ENCODE measurements at regions not wholly inside any gene's neighbourhood (a gene's known extent, or its start where the extent isn't known, plus 50 kb on each side); places are given as distances from the start of the nearest gene placed in this dataset.
"Not testable (repeated sequence)": the region's sequence is repeated elsewhere in the genome, so short reads cannot be mapped to it uniquely, and the experiment has no call there.

DNA sequence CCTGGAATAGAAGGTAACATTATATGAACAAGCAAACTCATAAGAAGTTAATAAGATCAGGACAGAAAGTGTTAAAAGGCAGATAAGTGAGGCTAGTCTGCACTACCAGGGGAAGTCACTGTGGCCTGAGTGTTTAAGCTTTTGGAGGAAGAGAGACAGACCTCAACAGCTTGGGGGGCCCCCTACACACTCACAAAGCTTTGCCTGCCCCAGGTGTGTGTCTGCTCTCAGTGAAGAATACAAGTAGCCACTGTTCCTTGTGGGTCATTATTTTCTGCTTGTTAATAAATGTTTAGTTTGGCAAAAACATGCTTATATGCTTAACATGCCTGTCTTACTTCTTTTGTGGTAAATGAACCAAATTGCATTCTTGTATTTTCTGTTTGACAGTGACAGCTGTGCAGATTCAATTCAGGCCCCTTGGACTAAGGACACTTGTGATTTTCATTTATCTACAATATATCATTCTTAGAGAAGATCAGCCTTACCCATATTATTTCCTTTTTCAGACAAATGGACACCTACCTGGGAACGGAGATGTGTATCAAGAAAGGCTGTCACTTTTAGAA, 50.7 kb upstream of the C12orf71 start:
- Histone ChIP-seq H3K27me3 (ENCODE audit: control insufficient read depth in 3 of 3, insufficient read depth in 3 of 3, low read length in 3 of 3) (no peaks in the 10 kb centered on the region), H3K27ac (ENCODE audit: low read depth in 1 of 3, low read length in 2 of 3) (no peak overlapping the region), H3K4me1 (ENCODE audit: control insufficient read depth in 3 of 3, insufficient read depth in 2 of 3, low read depth in 1 of 3, low read length in 2 of 3) (no peaks in the 10 kb centered on the region), H3K9me3 (ENCODE audit: control insufficient read depth in 2 of 2, insufficient read depth in 1 of 2, low read depth in 1 of 2, low read length in 1 of 2) (no peaks in the 10 kb centered on the region), H3K4me3 (ENCODE audit: low read depth in 1 of 3, low read length in 3 of 3) (no peak overlapping the region), H3K36me3 (ENCODE audit: control insufficient read depth in 3 of 3, insufficient read depth in 2 of 3, low read depth in 1 of 3, low read length in 3 of 3) (no peaks in the 10 kb centered on the region)
- DNase-seq (no peak), FAIRE-seq (no peak)
- 84 to 91% (median 85%) methylated on average over 1 of the region's 1 CpG for WGBS, 3 donors

DNA sequence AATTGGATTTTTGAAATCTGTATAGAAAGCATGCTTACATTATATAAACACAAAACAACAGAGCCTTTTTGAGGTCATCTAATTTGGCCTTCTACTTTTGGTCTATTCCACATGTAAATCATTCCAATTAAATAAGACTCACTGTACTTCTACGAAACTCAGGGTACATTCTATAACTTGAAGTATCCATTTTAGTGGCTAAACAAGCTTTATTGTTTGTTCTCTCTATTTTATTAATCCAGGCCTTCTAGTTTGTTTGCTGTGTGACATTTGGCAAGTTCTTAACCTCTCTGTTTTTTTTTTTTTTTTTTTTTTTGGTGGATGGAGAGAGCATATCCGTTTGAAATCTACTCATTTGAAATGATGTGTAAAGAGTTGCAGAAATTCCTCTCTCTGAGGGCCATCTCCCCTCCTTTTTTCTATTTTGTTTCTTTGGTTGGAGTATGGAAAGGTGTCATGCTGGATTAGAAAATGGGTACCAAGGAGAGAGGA, 58.1 kb upstream of the C12orf71 start:
- Histone ChIP-seq H3K27me3 (ENCODE audit: control insufficient read depth in 3 of 3, insufficient read depth in 3 of 3, low read length in 3 of 3) (no peaks in the 10 kb centered on the region), H3K4me1 (ENCODE audit: control insufficient read depth in 3 of 3, insufficient read depth in 2 of 3, low read depth in 1 of 3, low read length in 2 of 3) (no peaks in the 10 kb centered on the region), H3K4me3 (ENCODE audit: low read depth in 1 of 3, low read length in 3 of 3) (no peak overlapping the region), H3K9me3 (ENCODE audit: control insufficient read depth in 2 of 2, insufficient read depth in 1 of 2, low read depth in 1 of 2, low read length in 1 of 2) (no peaks in the 10 kb centered on the region), H3K27ac (ENCODE audit: low read depth in 1 of 3, low read length in 2 of 3) (no peak overlapping the region), H3K36me3 (ENCODE audit: control insufficient read depth in 3 of 3, insufficient read depth in 2 of 3, low read depth in 1 of 3, low read length in 3 of 3) (no peaks in the 10 kb centered on the region)
- 78 to 100% (median 94%) methylated on average over 2 of the region's 2 CpGs for WGBS, 3 donors
- FAIRE-seq (no peak), DNase-seq (no peak)

DNA sequence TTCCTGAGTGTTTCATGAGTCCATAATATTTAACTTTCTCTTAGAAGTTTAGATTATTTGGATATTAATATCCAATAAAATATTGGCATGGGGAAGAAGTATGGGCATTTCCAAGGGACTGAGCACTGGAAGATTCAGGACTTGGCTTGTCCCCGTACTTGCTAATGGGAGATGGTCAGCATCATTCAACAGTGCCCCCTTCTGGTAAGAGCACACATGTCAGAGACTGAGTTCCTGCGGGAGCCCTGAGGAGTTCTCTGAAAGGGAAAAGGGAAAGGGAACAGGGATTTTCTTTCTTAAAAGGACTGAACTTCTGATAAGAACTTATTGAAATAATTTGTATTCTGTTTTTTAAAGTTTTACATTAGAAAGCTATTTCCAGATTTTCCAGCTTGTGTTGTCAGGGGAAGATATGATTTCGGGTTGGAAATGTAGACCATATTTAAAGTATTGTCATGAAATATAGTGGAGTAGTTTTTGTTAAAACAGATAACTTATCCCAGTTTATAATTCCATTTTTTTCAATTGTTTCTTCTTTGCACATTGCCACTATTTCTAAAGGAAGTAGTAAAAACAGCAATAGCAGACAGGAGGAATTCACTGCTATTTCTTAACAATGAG, 59.8 kb upstream of the C12orf71 start:
- no peak overlapping the region for H3K27ac ChIP-seq (ENCODE audit: low read depth in 1 of 3, low read length in 2 of 3)
- 29 to 34% (median 33%) methylated on average over 3 of the region's 3 CpGs for WGBS, 3 donors

DNA sequence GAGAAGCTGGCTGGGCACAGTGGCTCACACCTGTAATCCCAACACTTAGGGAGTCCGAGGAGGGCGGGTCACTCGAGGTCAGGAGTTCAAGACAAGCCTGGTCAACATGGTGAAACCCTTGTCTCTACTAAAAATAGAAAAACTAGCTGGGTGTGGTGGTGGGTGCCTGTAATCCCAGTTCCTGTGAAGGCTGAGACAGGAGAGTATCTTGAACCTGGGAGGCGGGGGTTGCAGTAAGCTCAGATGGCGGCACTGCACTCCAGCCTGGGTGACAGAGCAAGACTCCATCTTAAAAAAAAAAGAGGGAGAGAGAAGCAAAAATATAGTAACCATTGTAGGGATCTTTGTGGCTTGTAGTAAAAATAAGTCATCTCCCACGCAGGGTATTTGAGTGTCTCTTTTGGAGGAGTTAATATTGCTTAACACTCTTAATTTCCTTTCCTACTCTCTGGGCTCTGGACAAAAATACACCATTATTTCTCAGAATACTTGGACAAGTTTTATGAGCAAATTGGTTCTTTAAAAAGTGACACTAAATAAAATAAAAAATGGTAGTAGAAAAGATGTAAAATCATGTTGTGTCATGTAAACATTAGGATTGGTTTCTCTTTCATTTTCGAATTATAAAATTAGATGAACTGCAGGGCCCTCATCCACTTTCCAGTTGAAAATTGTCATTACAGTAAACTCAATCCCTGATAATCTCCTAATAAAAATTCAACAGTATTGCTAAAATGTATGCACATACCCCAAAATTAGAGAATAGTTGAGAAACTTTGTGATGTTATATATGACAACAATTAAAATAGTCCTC, 61.1 kb upstream of the C12orf71 start:
- Histone ChIP-seq H3K4me3 (ENCODE audit: low read depth in 1 of 3, low read length in 3 of 3) (no peak overlapping the region), H3K36me3 (ENCODE audit: control insufficient read depth in 3 of 3, insufficient read depth in 2 of 3, low read depth in 1 of 3, low read length in 3 of 3) (no peaks in the 10 kb centered on the region), H3K27ac (ENCODE audit: low read depth in 1 of 3, low read length in 2 of 3) (no peak overlapping the region), H3K9me3 (ENCODE audit: control insufficient read depth in 2 of 2, insufficient read depth in 1 of 2, low read depth in 1 of 2, low read length in 1 of 2) (no peaks in the 10 kb centered on the region), H3K27me3 (ENCODE audit: control insufficient read depth in 3 of 3, insufficient read depth in 3 of 3, low read length in 3 of 3) (no peaks in the 10 kb centered on the region), H3K4me1 (ENCODE audit: control insufficient read depth in 3 of 3, insufficient read depth in 2 of 3, low read depth in 1 of 3, low read length in 2 of 3) (no peaks in the 10 kb centered on the region)
- FAIRE-seq (no peak), DNase-seq (peak in 1 of 2 donors; percentile 3)
- 57 to 64% (median 61%) methylated on average over 7 of the region's 7 CpGs for WGBS, 3 donors

More for the DNA sequence above, 59.8 kb upstream of the C12orf71 start:
- Histone ChIP-seq H3K4me1 (ENCODE audit: control insufficient read depth in 3 of 3, insufficient read depth in 2 of 3, low read depth in 1 of 3, low read length in 2 of 3) (no peaks in the 10 kb centered on the region), H3K4me3 (ENCODE audit: low read depth in 1 of 3, low read length in 3 of 3) (no peak overlapping the region), H3K9me3 (ENCODE audit: control insufficient read depth in 2 of 2, insufficient read depth in 1 of 2, low read depth in 1 of 2, low read length in 1 of 2) (no peaks in the 10 kb centered on the region), H3K36me3 (ENCODE audit: control insufficient read depth in 3 of 3, insufficient read depth in 2 of 3, low read depth in 1 of 3, low read length in 3 of 3) (no peaks in the 10 kb centered on the region), H3K27me3 (ENCODE audit: control insufficient read depth in 3 of 3, insufficient read depth in 3 of 3, low read length in 3 of 3) (no peaks in the 10 kb centered on the region)
- no peak for FAIRE-seq
- peak; percentile 76 to 79 for DNase-seq

DNA sequence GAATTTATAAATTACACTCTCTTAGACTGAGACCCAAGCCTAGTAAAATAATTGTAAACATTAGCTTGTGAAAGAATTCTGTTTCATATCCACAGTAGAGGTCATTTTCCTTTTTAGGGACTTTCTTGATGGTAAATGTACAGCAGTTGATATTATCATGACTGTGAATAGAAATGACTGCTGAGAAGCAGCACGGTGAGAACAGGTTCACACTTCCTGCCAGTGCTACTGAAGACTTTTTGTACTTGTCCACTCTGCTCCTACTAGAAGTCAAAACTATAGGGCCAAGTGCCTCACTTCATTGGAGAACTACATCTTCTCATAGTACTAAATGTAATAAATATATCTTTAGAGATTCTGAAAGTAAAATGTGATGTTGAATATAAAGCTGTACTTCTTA, 63.3 kb upstream of the C12orf71 start:
- H3K27ac ChIP-seq (ENCODE audit: low read depth in 1 of 3, low read length in 2 of 3); DNase-seq; H3K36me3 ChIP-seq (ENCODE audit: control insufficient read depth in 3 of 3, insufficient read depth in 2 of 3, low read depth in 1 of 3, low read length in 3 of 3); H3K4me3 ChIP-seq (ENCODE audit: low read depth in 1 of 3, low read length in 3 of 3); FAIRE-seq; H3K4me1 ChIP-seq (ENCODE audit: control insufficient read depth in 3 of 3, insufficient read depth in 2 of 3, low read depth in 1 of 3, low read length in 2 of 3); H3K27me3 ChIP-seq (ENCODE audit: control insufficient read depth in 3 of 3, insufficient read depth in 3 of 3, low read length in 3 of 3); H3K9me3 ChIP-seq (ENCODE audit: control insufficient read depth in 2 of 2, insufficient read depth in 1 of 2, low read depth in 1 of 2, low read length in 1 of 2): not testable (repeated sequence)
- 24 to 70% (median 56%) methylated on average over 1 of the region's 1 CpG for WGBS, 3 donors

DNA sequence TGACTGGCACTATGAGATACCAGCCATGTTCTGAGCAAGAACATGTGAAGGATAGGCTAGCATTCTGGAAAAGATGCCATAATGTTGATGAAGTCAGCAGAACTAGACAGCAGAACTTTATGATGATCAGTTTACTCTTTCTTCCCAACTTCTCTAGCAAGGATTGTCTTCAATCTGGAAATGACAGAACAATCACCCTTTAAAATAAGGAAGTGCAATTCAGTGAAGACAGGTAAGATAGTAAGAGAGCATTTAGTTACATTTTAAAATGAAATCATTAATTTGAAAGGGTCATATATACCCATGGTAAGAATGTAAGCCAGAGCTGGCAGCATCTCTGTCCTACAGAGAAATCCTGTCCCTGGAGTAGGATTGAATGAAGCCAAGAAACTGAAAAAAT, 66.0 kb upstream of the C12orf71 start:
- H3K27ac ChIP-seq (ENCODE audit: low read depth in 1 of 3, low read length in 2 of 3): no peak overlapping the region
- no peaks in the 10 kb centered on the region for H3K36me3 ChIP-seq (ENCODE audit: control insufficient read depth in 3 of 3, insufficient read depth in 2 of 3, low read depth in 1 of 3, low read length in 3 of 3)
- no peak for FAIRE-seq

DNA sequence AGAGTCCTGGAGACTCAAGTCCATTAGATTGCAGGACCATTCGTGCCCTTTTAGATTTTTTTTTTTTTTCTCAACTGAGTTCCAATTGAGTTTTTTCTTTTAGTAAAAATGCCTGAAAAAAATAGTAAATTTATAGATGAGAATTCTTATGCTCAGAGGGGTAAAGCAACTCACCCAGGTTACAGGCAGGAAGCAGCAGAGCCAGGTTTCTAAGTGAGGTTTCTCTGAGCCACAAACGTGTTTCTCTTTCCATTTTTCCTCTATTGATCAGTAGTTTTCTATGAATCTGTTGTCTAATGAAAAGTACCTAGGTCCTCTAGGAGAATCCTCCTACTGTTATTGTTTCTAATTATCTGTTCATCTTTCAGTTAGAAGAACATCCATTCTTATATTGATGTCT, 66.4 kb upstream of the C12orf71 start:
- Histone ChIP-seq H3K4me3 (ENCODE audit: low read depth in 1 of 3, low read length in 3 of 3) (no peak overlapping the region), H3K4me1 (ENCODE audit: control insufficient read depth in 3 of 3, insufficient read depth in 2 of 3, low read depth in 1 of 3, low read length in 2 of 3) (no peaks in the 10 kb centered on the region), H3K27ac (ENCODE audit: low read depth in 1 of 3, low read length in 2 of 3) (no peak overlapping the region), H3K27me3 (ENCODE audit: control insufficient read depth in 3 of 3, insufficient read depth in 3 of 3, low read length in 3 of 3) (no peaks in the 10 kb centered on the region), H3K36me3 (ENCODE audit: control insufficient read depth in 3 of 3, insufficient read depth in 2 of 3, low read depth in 1 of 3, low read length in 3 of 3) (no peaks in the 10 kb centered on the region), H3K9me3 (ENCODE audit: control insufficient read depth in 2 of 2, insufficient read depth in 1 of 2, low read depth in 1 of 2, low read length in 1 of 2) (no peaks in the 10 kb centered on the region)
- 60 to 76% (median 70%) methylated on average over 2 of the region's 2 CpGs for WGBS, 3 donors
- FAIRE-seq (no peak), DNase-seq (no peak)

More for the DNA sequence above, 66.0 kb upstream of the C12orf71 start:
- Histone ChIP-seq H3K9me3 (ENCODE audit: control insufficient read depth in 2 of 2, insufficient read depth in 1 of 2, low read depth in 1 of 2, low read length in 1 of 2) (no peaks in the 10 kb centered on the region), H3K4me1 (ENCODE audit: control insufficient read depth in 3 of 3, insufficient read depth in 2 of 3, low read depth in 1 of 3, low read length in 2 of 3) (no peaks in the 10 kb centered on the region), H3K4me3 (ENCODE audit: low read depth in 1 of 3, low read length in 3 of 3) (no peak overlapping the region), H3K27me3 (ENCODE audit: control insufficient read depth in 3 of 3, insufficient read depth in 3 of 3, low read length in 3 of 3) (no peaks in the 10 kb centered on the region)
- DNase-seq: no peak

DNA sequence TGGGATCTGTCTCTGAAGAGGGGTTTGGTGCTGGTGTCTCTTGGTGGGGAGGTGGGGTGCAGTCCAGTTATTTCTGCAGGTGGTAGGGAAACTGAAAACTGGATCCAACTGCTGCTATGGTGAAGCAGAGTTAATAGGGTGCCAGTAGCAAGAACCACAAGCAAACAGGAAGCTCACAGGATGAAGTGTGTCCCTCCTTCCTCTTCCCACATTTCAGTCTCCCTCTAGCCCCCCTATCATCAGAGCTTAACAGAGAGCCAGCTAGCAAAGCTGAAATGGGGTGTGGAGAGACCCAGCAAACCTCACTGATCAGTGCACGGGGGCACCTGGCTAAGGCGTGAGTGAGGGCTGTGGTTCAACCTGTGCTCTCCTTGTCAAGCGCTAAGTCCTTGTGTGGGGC, 69.1 kb upstream of the C12orf71 start:
- H3K27me3 ChIP-seq (ENCODE audit: control insufficient read depth in 3 of 3, insufficient read depth in 3 of 3, low read length in 3 of 3): no peaks in the 10 kb centered on the region
- H3K36me3 ChIP-seq (ENCODE audit: control insufficient read depth in 3 of 3, insufficient read depth in 2 of 3, low read depth in 1 of 3, low read length in 3 of 3): no peaks in the 10 kb centered on the region
- H3K9me3 ChIP-seq (ENCODE audit: control insufficient read depth in 2 of 2, insufficient read depth in 1 of 2, low read depth in 1 of 2, low read length in 1 of 2): no peaks in the 10 kb centered on the region
- no peak for FAIRE-seq
- H3K4me3 ChIP-seq (ENCODE audit: low read depth in 1 of 3, low read length in 3 of 3): no peak overlapping the region
- no peaks in the 10 kb centered on the region for H3K4me1 ChIP-seq (ENCODE audit: control insufficient read depth in 3 of 3, insufficient read depth in 2 of 3, low read depth in 1 of 3, low read length in 2 of 3)
- no peak overlapping the region for H3K27ac ChIP-seq (ENCODE audit: low read depth in 1 of 3, low read length in 2 of 3)
- WGBS, 3 donors: 85 to 91% (median 91%) methylated on average over 3 of the region's 3 CpGs
- DNase-seq: no peak

Measured in small intestine (tissue), 7 donors.